GM19395 (cell line): ENCODE measurements at regions not wholly inside any gene's neighbourhood (a gene's known extent, or its start where the extent isn't known, plus 50 kb on each side); places are given as distances from the start of the nearest gene placed in this dataset.

ENCODE experiments used
- ATAC-seq: cut with Tn5 transposase; IDR thresholded peaks from one replicate; pipeline ENCODE4 v1.9.1; 2021; ENCODE audit warnings: mild to moderate bottlenecking, moderate library complexity; ENCODE audit not compliant: unreplicated experiment

DNA sequence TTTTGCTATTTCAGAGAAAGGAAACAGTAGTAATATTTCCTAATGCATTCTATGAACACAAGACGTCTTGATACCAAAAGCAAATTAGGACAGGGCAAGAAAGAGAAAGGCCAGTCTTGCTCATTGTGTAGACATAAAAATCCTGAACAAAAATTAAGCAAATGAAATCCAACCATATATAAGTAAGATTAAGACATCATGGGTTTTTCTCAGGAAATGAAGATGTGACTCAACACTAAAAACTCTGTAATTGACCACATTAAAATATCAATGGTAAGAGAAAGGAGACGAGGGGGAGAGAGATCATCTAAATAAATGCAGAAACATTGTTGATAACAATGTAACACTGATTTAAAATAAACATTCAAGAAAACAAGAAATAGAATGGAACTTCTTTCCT, 205.4 kb downstream of the SOD2 start:
- ATAC-seq = no peak

DNA sequence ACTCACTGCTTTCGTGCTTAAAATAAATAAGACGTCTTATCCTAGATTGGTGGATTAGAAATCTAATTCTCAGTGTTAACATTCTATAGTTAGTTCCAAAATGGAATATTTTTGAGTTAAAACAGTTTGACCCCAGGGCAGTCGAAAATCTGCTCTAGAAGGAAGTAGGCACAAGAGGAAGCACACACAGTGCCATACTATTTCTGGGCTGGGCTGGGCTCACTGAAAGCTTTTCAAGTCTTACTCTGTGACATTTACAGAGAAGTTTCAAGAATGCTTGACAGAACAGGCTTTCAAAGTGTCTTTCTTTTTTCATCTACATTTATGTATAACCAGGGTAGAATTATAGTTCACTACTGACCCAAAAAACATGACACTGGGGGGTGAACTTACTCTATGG, 209.8 kb downstream of the SOD2 start:
- ATAC-seq = no peak

DNA sequence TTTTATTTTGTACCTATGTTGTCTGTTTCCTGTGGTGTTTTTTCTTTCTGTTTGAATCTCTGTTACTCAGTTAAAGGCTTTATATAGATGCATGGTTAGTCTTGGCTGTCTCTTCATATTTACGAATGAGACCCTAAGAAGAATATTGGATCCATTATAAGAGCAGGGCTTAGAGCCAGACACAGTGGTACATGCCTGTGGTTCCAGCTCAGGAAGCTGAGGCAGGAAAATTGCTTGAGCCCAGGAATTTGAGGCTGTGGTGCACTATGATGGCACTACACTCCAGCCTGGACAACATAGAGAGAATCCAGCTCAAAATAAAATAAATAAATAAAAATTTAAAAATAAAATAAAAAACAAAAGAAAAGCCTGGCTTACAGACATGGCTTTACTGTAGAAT, 211.1 kb downstream of the SOD2 start:
- ATAC-seq = no peak

DNA sequence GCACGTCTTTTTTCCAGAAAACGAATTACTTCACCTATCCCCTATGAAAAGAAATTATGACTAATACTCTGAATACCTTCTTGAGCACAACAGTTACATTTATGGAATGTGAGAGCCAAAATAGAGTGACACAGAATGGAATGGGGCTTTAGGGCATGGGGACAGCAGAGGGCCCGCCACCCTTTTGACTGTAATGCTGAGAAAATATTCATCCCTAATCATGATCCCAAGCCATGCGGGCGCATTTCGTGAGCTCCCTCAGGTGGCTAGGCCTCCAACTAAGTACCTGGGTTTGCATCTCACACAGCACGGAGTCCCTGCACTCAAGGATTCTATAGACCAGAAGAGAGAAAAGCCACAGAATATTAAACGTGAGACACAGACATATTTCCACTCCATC, 212.6 kb downstream of the SOD2 start:
- ATAC-seq = no peak

DNA sequence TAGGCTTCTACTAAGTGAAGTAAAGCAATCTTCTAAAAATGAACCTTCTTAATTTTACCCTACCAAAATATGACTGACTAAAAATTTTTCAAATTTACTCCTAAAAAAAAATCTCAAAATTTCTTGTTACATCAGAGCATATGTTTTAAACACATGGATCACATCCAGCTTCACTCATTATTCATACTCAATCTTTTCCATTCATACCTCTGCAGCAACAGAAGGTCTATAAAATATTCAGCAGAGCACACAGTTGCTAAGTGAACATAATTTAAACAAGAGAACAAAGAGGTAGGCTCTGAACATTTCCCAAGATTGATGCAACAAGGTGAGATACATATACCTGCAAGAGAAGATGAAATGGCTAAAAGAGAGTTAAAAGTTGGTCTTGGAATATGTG, 213.9 kb downstream of the SOD2 start:
- ATAC-seq = no peak

DNA sequence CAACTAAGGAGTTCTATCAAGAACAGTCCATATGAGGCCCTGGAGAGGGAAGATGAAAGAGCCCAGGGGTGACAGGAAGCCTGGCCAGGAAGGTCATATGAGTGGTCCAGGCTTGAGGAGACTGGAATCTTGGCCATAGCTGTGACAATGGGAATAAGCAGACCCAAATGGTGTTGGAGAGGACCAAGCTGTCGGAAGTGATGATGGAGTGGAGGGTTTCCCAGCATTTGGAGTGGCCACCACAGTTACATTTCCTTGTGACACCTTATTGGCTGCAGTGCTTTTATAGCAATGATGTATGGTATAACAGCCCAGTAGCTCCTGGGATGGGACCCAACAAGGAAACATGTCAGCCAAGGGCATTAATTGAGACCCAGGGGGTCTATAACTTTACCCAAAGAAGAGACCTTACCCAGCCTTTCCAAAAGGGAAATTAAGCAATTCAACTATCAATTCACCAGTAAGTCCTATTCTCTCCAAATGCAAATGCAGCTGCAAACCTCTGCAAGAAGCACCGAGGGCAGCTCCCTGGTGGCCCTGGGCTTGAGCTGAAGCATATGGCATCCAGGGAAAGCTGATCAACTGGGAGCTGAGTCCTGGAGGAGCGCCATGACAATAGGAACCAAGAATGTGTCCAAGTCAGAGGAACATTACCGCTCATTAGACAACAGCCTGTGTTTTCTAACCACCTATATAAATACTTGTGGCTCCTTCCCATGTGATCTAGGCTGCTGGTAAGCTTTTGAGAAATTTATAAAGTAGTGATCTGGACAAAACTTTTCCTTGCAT, 219.4 kb downstream of the SOD2 start:
- ATAC-seq = no peak

DNA sequence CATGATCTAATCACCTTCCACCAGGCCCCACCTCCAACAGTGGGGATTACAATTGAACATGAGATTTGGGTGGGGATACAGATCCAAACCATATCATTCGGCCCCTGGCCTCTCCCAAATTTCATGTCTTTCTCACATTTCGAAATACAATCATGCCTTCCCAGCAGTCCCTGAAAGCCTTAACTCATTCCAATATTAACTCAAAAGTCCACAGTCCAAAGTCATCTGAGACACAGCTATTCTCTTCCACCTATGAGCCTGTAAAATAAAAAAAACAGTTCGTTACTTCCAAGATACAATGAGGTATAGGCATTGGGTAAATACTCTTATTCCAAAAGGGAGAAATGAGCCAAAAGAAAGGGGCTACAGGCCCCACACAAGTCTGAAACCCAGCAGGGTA, 222.6 kb downstream of the SOD2 start:
- ATAC-seq = no peak

DNA sequence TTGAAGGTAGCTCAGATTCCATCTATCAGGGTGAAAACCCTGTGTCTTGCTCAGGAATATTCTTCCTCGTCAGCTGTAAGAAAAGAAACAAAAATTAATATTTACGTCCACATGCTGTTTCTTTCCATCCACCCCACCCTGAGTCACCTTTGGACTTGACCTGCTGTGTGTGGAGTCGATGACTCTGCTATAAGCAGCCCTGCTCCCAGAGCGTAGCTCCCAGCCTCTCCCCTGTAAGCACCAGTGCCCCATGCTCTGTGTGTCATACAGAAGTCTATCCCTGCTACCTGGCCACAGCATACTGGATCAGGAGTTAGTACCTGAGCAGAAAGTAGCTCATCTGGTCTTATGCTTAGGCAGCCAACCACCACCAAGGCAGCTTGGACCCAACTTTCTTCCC, 223.6 kb downstream of the SOD2 start:
- ATAC-seq = no peak

DNA sequence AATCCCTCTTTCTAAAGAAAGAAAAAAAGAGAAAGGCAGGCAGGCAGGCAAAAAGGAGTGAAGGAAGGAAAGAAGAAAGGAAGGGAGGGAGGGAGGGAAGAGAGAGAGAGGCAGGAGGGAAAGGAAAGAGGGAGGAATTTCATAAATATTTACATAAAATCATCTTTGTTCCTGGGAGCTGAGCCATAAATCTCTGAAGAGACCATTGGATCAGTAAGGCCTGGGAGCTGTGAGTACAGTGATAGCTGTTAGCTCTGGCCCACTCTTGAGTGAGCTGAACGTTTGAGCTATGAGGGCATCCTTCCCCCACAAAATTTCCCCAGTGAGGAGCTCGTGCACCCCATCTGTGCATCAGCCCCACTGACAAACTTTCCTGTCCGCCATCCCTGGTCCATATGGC, 224.0 kb downstream of the SOD2 start:
- ATAC-seq = no peak

DNA sequence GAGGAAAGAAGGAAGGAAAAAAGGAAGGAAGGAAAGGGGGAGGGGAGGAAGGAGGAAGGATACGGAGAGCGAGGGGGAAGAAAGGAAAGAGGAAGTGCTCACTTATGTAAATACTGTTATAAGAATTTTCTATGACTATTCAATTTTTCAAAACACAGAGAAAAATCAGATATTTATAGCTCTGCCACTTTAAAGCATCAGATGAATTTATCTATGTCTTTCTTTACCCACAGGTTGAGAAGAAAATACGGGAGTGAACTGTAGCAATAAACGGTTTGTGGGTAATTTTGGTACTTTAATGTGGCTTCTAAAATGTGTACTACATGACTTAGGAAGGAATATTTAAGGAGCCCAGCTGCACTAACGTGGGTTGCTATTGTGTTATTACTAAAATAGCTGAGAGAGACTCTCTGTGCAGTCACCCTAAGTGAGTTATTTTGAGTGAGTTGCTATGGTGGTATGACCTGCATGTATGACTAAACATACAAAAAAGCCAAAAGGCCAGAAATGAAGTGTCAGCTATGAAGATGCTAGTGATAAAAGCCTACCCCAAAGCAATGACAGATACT, 225.5 kb downstream of the SOD2 start:
- peak; percentile 73 for ATAC-seq

DNA sequence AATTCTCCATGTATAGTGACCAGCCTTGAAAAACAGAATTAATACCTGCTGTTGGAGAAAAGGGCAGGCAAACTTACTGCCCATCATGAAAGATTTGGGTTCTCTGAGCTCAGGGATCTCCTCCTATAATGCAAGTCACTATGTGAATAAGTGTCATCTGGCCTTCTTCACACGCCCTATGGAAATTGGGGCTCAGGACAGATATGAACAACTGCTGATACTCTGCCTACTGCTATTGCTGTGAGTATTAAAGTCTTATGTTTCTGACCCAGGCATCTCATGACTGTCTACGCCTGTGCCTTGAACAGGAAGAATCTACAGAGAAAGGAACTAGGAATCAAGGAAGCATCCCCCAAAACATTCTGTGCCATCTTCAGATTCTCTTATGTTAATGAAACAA, 226.1 kb downstream of the SOD2 start:
- ATAC-seq = no peak

DNA sequence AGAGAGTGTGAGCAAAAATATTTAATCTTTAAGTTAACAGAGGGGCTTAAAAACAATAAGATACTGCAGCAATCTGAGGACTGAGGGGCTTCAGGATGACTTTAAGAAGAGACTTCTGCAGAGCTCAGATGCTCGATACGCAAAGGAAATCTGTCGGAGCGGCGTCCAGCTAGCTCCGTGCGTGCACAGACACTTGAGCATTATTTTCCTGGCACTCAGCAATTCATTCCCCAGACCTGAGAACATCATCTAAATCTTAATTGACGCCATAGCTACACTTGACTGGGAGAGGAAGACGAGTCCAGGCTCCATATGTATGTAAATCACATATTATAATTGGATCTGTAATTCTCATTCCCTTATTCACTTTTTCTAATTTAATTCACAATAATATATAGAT, 228.2 kb downstream of the SOD2 start:
- ATAC-seq = no peak

DNA sequence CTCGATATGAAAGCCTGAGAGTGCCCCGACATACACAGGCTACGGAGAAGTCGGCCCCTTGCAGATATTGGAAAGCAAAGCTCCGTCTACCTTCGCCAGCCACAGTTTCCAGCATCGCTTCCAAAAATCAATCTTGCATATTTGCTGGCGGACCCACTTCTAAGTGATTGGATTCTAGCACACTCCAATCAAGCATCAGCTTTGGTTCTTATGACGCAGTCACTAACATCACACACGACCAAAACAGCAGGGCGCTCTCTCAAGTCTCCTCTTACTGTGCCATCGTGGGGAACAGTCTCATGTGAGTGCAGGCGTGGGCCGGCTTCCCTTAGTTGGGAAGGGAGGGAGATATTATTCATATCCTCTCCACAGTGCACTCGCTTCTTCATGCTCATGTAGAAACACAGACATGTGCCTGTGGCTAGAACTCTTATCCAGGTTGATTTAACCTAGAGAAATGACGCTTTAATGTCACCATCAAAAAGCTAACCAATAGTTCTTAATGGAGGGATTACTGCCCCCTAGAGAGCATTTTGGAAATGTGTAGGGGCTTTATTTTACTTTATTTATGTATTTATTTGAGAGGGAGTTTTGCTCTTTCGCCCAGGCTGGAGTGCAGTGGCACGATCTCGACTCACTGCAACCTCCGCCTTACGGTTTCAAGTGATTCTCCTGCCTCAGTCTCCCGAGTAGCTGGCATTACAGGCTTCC, 229.8 kb downstream of the SOD2 start:
- no peak for ATAC-seq

DNA sequence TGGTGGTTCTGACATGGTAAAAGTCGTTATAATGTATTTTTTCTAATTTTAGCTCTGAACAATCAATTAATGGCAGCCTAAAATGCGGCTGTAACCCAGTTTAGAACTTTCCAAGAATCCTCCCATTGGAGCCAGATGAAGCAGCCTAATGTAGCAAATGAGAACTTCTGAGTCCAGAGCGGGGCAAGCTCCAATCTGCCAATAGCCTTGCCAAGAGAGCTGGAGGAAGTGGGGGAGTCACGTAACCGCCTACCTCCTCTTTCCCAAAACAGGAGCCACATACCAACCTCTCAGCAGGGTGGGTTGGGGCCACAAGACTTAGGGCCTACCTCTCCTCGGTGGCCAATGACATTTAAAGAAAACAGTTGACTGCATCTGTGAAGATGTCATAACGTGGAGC, 230.6 kb downstream of the SOD2 start:
- ATAC-seq = no peak

DNA sequence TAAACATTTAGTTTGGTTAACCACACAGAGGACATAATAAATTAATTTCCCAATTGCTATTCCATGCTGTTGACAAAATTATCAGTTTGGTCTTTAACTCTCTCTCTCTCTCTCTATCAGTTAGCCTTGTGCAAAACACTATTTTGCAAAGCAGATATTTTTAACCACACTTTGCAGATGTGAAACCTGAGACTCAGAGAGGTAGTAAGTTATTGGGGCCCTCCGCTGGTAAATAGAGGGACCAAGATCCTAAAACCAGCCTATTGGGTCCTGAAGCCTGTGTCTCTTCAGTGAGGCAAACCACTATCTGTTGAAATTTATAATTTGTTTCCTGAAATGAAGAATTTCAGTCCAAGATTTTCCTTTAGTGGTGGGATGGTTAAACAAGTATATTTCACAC, 231.0 kb downstream of the SOD2 start:
- ATAC-seq = peak; percentile 80

DNA sequence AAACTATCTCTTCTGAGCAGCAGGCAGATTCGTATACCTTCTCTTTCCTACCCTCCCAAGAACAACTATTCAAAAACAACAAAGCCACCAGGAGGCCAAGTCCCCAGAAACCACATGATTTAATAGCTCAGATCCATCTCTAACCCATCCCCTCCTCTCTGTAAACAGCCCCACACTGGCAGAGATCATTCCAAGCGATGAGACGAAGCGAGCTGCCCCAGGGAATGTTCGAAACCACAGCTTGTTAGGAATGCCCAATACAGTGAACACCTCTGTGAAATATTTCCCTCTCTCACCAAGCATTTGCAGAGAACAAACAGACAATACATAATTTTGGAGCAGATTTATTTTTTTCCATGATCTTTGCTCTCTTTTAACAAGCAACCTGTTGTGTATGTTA, 231.8 kb downstream of the SOD2 start:
- ATAC-seq = no peak

DNA sequence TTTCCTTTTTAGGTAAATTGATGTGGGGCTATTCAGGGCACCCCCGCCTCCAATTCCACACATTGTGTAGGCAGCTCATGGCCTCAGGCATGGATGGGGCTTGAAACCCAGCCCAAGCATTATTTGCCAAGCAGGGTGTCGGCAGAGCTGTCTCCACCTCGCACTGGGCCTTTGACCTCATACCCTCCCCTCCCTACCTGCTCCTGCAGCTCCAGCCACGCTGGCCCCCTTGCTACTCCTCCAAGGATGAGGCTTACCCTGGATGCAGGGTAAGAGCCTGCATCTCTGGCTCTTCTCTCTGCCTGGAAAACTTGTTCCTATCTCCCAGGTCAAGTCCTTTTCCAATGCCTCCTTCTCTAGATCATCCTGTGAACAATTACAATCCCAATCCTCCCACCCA, 232.6 kb downstream of the SOD2 start:
- no peak for ATAC-seq

DNA sequence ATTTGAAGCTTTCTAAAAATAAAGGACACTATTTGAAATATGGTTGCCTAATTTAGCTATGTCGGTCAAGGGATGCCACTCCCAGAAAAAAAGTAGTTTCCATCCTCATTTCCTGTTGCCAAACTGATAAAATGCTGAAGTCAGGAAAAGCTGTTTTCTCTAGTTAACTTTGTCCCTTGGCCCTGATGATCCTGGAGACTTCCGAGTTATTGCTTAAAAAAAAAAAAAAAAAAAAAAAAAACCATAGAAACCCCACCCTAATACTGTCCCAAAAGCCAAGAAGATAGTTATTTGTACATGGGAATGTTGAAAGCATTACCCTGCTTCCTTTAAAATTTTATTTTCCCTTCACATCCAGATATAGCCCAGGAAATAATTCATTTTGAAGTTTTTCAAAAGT, 236.7 kb downstream of the SOD2 start:
- no peak for ATAC-seq

DNA sequence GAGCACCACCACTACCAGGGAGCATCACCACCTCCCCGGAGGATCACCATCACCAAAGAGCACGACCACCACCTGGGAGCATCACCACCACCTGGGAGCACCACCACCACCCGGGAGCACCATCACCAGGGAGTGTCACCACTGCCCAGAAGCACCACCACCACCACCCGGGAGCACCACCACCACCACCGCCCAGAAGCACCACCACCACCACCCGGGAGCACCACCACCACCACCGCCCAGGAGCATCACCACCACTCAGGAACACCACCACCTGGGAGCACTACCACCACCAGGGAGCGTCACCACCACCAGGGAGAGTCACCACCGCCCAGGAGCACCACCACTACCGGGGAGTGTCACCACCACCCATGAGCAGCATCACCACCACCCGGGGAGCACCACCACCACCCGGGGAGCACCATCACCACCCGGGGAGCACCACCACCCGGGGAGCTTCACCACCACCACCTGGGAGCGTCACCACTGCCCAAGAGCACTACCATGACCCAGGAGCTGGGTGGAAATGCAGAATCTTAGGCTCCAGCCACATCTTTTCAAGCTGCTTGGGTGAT, 237.3 kb downstream of the SOD2 start:
- ATAC-seq = no peak

DNA sequence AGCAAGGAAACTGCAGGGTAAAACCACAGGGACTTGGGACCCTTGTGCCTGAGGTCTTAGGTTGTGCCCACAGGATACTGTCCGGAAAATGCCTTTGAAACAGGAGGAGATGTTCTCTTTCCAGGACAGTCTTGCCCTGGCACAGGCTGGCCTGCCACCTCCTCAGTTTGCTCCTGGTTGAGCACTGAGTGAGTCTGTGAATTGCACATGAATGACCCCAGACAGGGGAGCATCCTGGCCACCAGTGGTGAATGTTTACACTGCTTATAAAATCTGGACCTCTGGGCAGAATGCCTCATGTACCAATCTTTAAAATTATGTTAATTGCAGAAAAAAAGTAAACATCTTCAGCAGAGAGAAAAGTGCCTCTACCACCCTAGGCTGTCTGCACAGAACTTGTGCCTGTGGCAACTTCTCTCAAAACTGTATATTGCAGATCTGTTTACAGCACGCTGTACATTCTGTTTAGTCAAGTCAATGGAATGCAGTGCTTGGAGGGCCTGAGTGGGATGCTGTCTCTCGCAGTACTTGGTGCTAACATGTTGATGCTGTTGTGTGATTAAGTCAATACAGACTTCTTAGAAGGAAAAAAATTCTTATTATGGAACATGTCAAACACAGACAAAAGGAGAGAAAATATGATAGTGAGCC, 242.1 kb downstream of the SOD2 start:
- no peak for ATAC-seq

DNA sequence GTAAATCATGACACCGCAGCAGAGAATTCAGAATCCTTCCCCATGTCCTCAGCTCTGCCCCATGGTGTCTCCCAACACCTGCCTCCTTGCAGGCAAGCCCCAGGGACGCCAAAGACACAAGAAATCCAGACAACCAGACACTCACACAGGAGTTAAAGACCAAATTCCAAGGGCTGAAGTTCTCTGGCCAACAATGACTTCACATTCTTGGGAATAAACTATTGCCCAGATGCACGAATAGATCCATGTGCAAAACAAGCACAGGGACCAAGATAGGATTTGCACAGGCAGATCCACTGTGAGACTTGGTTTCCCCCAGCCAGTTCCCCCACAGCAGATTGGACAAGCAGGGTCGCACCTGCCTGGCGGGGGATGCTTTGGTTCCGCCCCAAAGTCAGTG, 246.7 kb downstream of the SOD2 start:
- no peak for ATAC-seq

DNA sequence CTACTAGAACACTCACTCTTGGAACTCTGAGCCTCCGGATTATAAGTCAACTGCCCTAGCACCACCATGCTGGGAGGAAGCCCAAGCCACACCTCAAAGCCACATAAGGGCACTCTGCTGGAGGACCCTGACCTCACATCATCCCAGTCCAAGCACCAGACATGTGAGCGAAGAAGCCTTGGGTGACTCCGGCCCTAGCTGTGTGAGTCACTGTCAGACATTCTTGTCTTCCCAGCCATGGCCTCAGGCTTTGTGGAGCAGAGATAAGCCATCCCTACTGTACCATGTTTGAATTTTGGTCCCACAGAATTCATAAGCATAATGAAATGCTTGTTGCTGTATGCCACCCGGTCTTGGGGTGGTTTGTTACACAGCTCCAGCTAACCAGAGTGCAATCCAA, 247.7 kb downstream of the SOD2 start:
- no peak for ATAC-seq
